ENCODE measurements at regions not wholly inside any gene's neighbourhood (a gene's known extent, or its start where the extent isn't known, plus 50 kb on each side); places are given as distances from the start of the nearest gene placed in this dataset.

- Histone ChIP-seq H3K9me3 (no peaks in the 10 kb centered on the region), H3K4me3 (no peak overlapping the region), H3K27me3 (no peaks in the 10 kb centered on the region), H3K4me1 (no peaks in the 10 kb centered on the region), H3K36me3 (no peaks in the 10 kb centered on the region), H3K27ac (no peak overlapping the region)
- DNase-seq (ENCODE audit: extremely low spot score in 2 of 2): no peak
- intact Hi-C loops (cut with DNase I): no loop called here
- no peak for TF ChIP-seq POLR2AphosphoS5 (IDR thresholded peaks at IDR 0.05; ENCODE audit: insufficient read depth in 1 of 2, low read depth in 1 of 2)
- TF ChIP-seq POLR2A (IDR thresholded peaks at IDR 0.05): no peak
- no peak for TF ChIP-seq CTCF (IDR thresholded peaks at IDR 0.05)
These were observed 75.5 kb upstream of the CDK20 start for GRCh38 chr9:88049677-88050307.

GRCh38 chr9:88046542-88046941 lies 72.2 kb upstream of the CDK20 start:
- no peak overlapping the region for H3K4me3 ChIP-seq
- no peak overlapping the region for H3K27ac ChIP-seq
- no peaks in the 10 kb centered on the region for H3K36me3 ChIP-seq
- DNase-seq (ENCODE audit: extremely low spot score in 2 of 2): no peak
- no peaks in the 10 kb centered on the region for H3K9me3 ChIP-seq
- intact Hi-C loops (cut with DNase I): no loop called here
- H3K4me1 ChIP-seq: no peaks in the 10 kb centered on the region
- no peaks in the 10 kb centered on the region for H3K27me3 ChIP-seq
- no peak for TF ChIP-seq CTCF (IDR thresholded peaks at IDR 0.05)
- no peak for TF ChIP-seq POLR2AphosphoS5 (IDR thresholded peaks at IDR 0.05; ENCODE audit: insufficient read depth in 1 of 2, low read depth in 1 of 2)
- TF ChIP-seq POLR2A (IDR thresholded peaks at IDR 0.05): no peak

GRCh38 chr9:88045686-88046085 lies 71.4 kb upstream of the CDK20 start:
- intact Hi-C loops (cut with DNase I): no loop called here
- Histone ChIP-seq H3K9me3 (no peaks in the 10 kb centered on the region), H3K27me3 (no peaks in the 10 kb centered on the region), H3K4me1 (no peaks in the 10 kb centered on the region), H3K36me3 (no peaks in the 10 kb centered on the region), H3K27ac (no peak overlapping the region), H3K4me3 (no peak overlapping the region)
- TF ChIP-seq POLR2A (IDR thresholded peaks at IDR 0.05) (no peak), POLR2AphosphoS5 (IDR thresholded peaks at IDR 0.05; ENCODE audit: insufficient read depth in 1 of 2, low read depth in 1 of 2) (no peak), CTCF (IDR thresholded peaks at IDR 0.05) (no peak)
- no peak for DNase-seq (ENCODE audit: extremely low spot score in 2 of 2)

- no peak for DNase-seq (ENCODE audit: extremely low spot score in 2 of 2)
- H3K4me3 ChIP-seq: no peak overlapping the region
- no peaks in the 10 kb centered on the region for H3K27me3 ChIP-seq
- H3K9me3 ChIP-seq: no peaks in the 10 kb centered on the region
- no peak for TF ChIP-seq POLR2A (IDR thresholded peaks at IDR 0.05)
- no peak for TF ChIP-seq POLR2AphosphoS5 (IDR thresholded peaks at IDR 0.05; ENCODE audit: insufficient read depth in 1 of 2, low read depth in 1 of 2)
- no peak for TF ChIP-seq CTCF (IDR thresholded peaks at IDR 0.05)
- no peak overlapping the region for H3K27ac ChIP-seq
- no peaks in the 10 kb centered on the region for H3K4me1 ChIP-seq
- intact Hi-C loops (cut with DNase I): no loop called here
- no peaks in the 10 kb centered on the region for H3K36me3 ChIP-seq
These were observed 69.9 kb upstream of the CDK20 start for GRCh38 chr9:88044200-88044599.

- no peak for TF ChIP-seq CTCF (IDR thresholded peaks at IDR 0.05)
- no peak for TF ChIP-seq POLR2AphosphoS5 (IDR thresholded peaks at IDR 0.05; ENCODE audit: insufficient read depth in 1 of 2, low read depth in 1 of 2)
- TF ChIP-seq POLR2A (IDR thresholded peaks at IDR 0.05): no peak
- H3K36me3 ChIP-seq: no peaks in the 10 kb centered on the region
- no peaks in the 10 kb centered on the region for H3K4me1 ChIP-seq
- intact Hi-C loops (cut with DNase I): no loop called here
- no peak overlapping the region for H3K4me3 ChIP-seq
- no peaks in the 10 kb centered on the region for H3K27me3 ChIP-seq
- no peak for DNase-seq (ENCODE audit: extremely low spot score in 2 of 2)
- H3K27ac ChIP-seq: no peak overlapping the region
- H3K9me3 ChIP-seq: no peaks in the 10 kb centered on the region
These were observed 69.3 kb upstream of the CDK20 start for GRCh38 chr9:88043647-88044046.
